NCI-H69 (cell line): ENCODE measurements at regions not wholly inside any gene's neighbourhood (a gene's known extent, or its start where the extent isn't known, plus 50 kb on each side); places are given as distances from the start of the nearest gene placed in this dataset.

Experiments used
- DNase-seq: peaks from one replicate; lab custom pipeline; 2025; lab: John Stamatoyannopoulos, UW

GRCh38 chr11:33646629-33647028, 54.0 kb downstream of the C11orf91 start:
- no peak for DNase-seq

- no peak for DNase-seq
Observed at GRCh38 chr11:33646168-33646567, 54.5 kb downstream of the C11orf91 start.

GRCh38 chr11:33645686-33646085, 54.9 kb downstream of the C11orf91 start:
- DNase-seq = peak; percentile 91

GRCh38 chr11:33643167-33643824, 57.3 kb downstream of the C11orf91 start:
- peak; percentile 78 for DNase-seq

GRCh38 chr11:33642461-33643166, 58.0 kb downstream of the C11orf91 start:
- DNase-seq = peak; percentile 57

- peak; percentile 31 for DNase-seq
Observed at GRCh38 chr11:33640730-33641371, 59.8 kb downstream of the C11orf91 start.

- no peak for DNase-seq
Observed at GRCh38 chr11:33638608-33639007, 62.0 kb downstream of the C11orf91 start.

- DNase-seq = no peak
Observed at GRCh38 chr11:33636104-33636503, 64.5 kb downstream of the C11orf91 start.

- DNase-seq = no peak
Observed at GRCh38 chr11:33635161-33635560, 65.5 kb downstream of the C11orf91 start.

GRCh38 chr11:33634291-33634834, 66.3 kb downstream of the C11orf91 start:
- no peak for DNase-seq

GRCh38 chr11:33633251-33634003, 67.2 kb downstream of the C11orf91 start:
- peak; percentile 98 for DNase-seq

GRCh38 chr11:33631749-33632091, 68.9 kb downstream of the C11orf91 start:
- no peak for DNase-seq

- peak; percentile 29 for DNase-seq
Observed at GRCh38 chr11:33630936-33631748, 69.5 kb downstream of the C11orf91 start.

- peak; percentile 87 for DNase-seq
Observed at GRCh38 chr11:33624083-33624482, 76.5 kb downstream of the C11orf91 start.

GRCh38 chr11:33622806-33623205, 77.8 kb downstream of the C11orf91 start:
- DNase-seq = no peak

- no peak for DNase-seq
Observed at GRCh38 chr11:33622186-33622585, 78.4 kb downstream of the C11orf91 start.

GRCh38 chr11:33620423-33621171, 80.0 kb downstream of the C11orf91 start:
- DNase-seq = peak; percentile 96

GRCh38 chr11:33618956-33619355, 81.7 kb downstream of the C11orf91 start:
- DNase-seq = peak; percentile 17

GRCh38 chr11:33618351-33618710, 82.3 kb downstream of the C11orf91 start:
- DNase-seq = no peak

GRCh38 chr11:33617672-33618350, 82.8 kb downstream of the C11orf91 start:
- DNase-seq = peak; percentile 30
